Nephron progenitor cell (in vitro differentiated cells): ENCODE measurements at regions not wholly inside any gene's neighbourhood (a gene's known extent, or its start where the extent isn't known, plus 50 kb on each side); places are given as distances from the start of the nearest gene placed in this dataset.

Source experiments
- DNase-seq: peaks from one replicate; pipeline ENCODE4 v3.0.0; 2021
- H3K27ac Mint-ChIP-seq: 2 replicates; pipeline ENCODE4 v1.8.0; 2021; ENCODE audit warnings: mild to moderate bottlenecking, moderate library complexity, mixed read lengths
- H3K27me3 Mint-ChIP-seq: 2 replicates; pipeline ENCODE4 v1.8.0; 2021; ENCODE audit warnings: mild to moderate bottlenecking, low read depth, mixed read lengths; ENCODE audit not compliant: poor library complexity
- H3K36me3 Mint-ChIP-seq: 2 replicates; pipeline ENCODE4 v1.8.0; 2021; ENCODE audit warnings: low read depth, mixed read lengths
- H3K4me1 Mint-ChIP-seq: 2 replicates; pipeline ENCODE4 v1.8.0; 2021; ENCODE audit warnings: mixed read lengths
- H3K4me3 Mint-ChIP-seq: 2 replicates; pipeline ENCODE4 v1.8.0; 2021; ENCODE audit warnings: mild to moderate bottlenecking, moderate library complexity, mixed read lengths
- H3K9me3 Mint-ChIP-seq: 2 replicates; pipeline ENCODE4 v1.8.0; 2021; ENCODE audit warnings: mild to moderate bottlenecking, moderate library complexity, mixed read lengths
- CTCF ChIP-seq: fragments of 200-600 bp; sonication (generic); IDR thresholded peaks from 2 replicates; pipeline ENCODE4 v1.5.0; 2021; ENCODE audit warnings: antibody characterized with exemption

GRCh38 chr9:105871540-105871939, 177.2 kb downstream of the TMEM38B start:
- Mint-ChIP-seq H3K4me3 (no peak overlapping the region), H3K27me3 (no peaks in the 10 kb centered on the region), H3K4me1 (peaks cover 6% of the 10 kb centered on the region), H3K36me3 (no peaks in the 10 kb centered on the region), H3K27ac (no peak overlapping the region), H3K9me3 (no peaks in the 10 kb centered on the region)
- no peak for DNase-seq
- no peak for TF ChIP-seq CTCF

- Mint-ChIP-seq H3K9me3 (no peaks in the 10 kb centered on the region), H3K27ac (no peak overlapping the region), H3K4me3 (no peak overlapping the region), H3K36me3 (no peaks in the 10 kb centered on the region), H3K4me1 (no peaks in the 10 kb centered on the region), H3K27me3 (no peaks in the 10 kb centered on the region)
- no peak for TF ChIP-seq CTCF
- no peak for DNase-seq
Measured at GRCh38 chr9:105873801-105874200, 179.5 kb downstream of the TMEM38B start.

DNA sequence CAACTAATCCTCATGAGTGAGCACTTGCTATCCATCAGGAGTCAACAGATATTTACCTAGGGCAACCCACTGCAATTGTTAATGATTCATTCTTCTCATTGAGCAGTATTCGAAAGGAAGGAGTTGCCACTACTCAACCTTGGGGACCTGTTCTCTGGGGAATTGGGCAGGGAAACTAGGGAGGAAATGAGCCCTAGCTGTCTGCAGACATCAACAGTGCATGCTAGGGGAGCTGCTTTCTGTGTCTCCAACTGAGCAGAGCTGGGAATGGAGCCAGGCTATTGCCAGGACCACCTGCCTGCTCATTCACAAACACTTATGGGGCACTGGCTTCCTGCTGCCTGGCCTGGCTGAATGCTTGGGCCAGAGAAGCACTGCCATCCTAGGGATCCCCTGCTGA, 183.4 kb downstream of the TMEM38B start:
- H3K27me3 Mint-ChIP-seq, result peaks cover 4% of the 10 kb centered on the region
- H3K4me3 Mint-ChIP-seq, result no peak overlapping the region
- DNase-seq, result no peak
- H3K9me3 Mint-ChIP-seq, result no peaks in the 10 kb centered on the region
- no peak overlapping the region for H3K27ac Mint-ChIP-seq
- no peaks in the 10 kb centered on the region for H3K36me3 Mint-ChIP-seq
- TF ChIP-seq CTCF, result no peak
- no peaks in the 10 kb centered on the region for H3K4me1 Mint-ChIP-seq

DNA sequence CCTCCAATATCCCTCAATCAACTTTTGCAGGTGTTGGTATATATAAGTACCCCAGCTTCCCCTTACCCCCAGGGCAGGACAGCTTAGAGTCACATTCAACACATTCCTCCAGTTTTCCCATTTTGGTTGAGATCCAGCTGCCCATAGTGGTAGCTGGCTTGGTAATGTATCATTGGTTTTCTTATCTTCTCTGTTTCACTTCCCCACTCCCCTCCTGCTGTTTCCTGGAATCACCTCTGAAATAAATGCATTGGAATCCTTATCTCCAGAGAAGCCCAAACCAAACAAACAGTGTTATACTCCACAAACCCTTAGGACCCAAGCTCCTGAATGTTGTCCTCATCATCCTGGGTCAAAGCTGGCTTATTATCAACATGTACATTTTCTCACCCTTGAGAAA, 184.8 kb downstream of the TMEM38B start:
- no peak overlapping the region for H3K27ac Mint-ChIP-seq
- no peaks in the 10 kb centered on the region for H3K4me1 Mint-ChIP-seq
- TF ChIP-seq CTCF, result no peak
- no peak overlapping the region for H3K4me3 Mint-ChIP-seq
- DNase-seq, result no peak
- H3K27me3 Mint-ChIP-seq, result peaks cover 4% of the 10 kb centered on the region
- no peaks in the 10 kb centered on the region for H3K9me3 Mint-ChIP-seq
- no peaks in the 10 kb centered on the region for H3K36me3 Mint-ChIP-seq

DNA sequence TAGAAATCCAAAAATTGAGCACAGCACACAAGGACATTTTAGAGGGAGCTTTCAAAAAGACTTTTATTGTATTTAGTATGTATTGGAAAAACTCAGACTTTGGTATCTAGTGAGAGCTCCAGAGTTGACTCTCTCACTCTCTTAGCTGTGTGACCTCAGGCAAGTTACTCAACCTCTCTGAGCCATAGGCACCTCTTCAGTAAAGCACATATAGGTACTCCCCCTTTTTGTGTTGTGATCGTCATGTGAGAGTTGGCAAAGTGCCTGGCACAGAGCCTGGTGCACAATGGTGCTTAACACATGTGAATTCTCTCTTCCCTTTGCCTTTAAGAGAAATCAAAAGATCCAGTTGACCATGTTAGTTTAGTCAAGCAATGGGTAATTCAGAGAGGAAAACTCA, 186.2 kb downstream of the TMEM38B start:
- peaks cover 4% of the 10 kb centered on the region for H3K27me3 Mint-ChIP-seq
- DNase-seq, result no peak
- no peaks in the 10 kb centered on the region for H3K9me3 Mint-ChIP-seq

More for the DNA sequence above, 186.2 kb downstream of the TMEM38B start:
- Mint-ChIP-seq H3K4me1 (no peaks in the 10 kb centered on the region), H3K27ac (no peak overlapping the region), H3K36me3 (no peaks in the 10 kb centered on the region), H3K4me3 (no peak overlapping the region)
- TF ChIP-seq CTCF, result no peak
